ENCODE measurements at regions not wholly inside any gene's neighbourhood (a gene's known extent, or its start where the extent isn't known, plus 50 kb on each side); places are given as distances from the start of the nearest gene placed in this dataset.

DNA sequence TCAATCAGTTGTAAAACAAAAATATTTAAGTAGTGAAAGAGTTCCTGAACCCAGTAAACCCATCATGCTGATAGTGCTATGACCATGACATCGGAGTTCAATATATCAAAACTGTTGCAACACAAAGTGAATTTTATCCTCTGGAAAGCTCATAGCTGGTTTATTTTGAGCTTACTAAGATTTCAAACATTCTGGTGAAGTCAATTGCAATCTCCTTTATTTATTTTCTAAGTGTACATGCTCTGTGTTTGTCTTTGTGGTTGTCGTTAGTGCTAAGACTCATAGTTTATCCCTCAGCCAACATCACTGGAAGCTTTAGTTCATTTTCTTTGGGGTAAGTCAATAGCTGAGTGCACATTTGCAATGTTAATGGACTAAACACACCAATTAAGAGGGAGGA is 91.9 kb downstream of the QPCT start:
- DNase-seq (ENCODE audit: low read depth in 1 of 2, low spot score in 1 of 2) (no peak), FAIRE-seq (peak; percentile 70), ATAC-seq (no peak)
- WGBS (ENCODE audit: missing lambda C conversion rate), result 78% methylated on average over 2 of the region's 2 CpGs
- no peak for TF ChIP-seq HEYL (CRISPR knock-in tag; IDR thresholded peaks at IDR 0.05)
- TF ChIP-seq NR3C1 (IDR thresholded peaks at IDR 0.05), result no peak
- TF ChIP-seq, protein P1, sequence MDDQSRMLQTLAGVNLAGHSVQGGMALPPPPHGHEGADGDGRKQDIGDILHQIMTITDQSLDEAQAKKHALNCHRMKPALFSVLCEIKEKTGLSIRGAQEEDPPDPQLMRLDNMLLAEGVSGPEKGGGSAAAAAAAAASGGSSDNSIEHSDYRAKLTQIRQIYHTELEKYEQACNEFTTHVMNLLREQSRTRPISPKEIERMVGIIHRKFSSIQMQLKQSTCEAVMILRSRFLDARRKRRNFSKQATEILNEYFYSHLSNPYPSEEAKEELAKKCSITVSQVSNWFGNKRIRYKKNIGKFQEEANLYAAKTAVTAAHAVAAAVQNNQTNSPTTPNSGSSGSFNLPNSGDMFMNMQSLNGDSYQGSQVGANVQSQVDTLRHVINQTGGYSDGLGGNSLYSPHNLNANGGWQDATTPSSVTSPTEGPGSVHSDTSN (IDR thresholded peaks at IDR 0.05), result no peak
- TF ChIP-seq ZC3H11A (IDR thresholded peaks at IDR 0.05), result no peak
- TF ChIP-seq KDM5A (IDR thresholded peaks at IDR 0.05), result no peak
- no peak for TF ChIP-seq GATA3 (IDR thresholded peaks at IDR 0.05; ENCODE audit: borderline replicate concordance)
- no peak for TF ChIP-seq TP53 (CRISPR knock-in tag; IDR thresholded peaks at IDR 0.05)
- TF ChIP-seq CHD4 (IDR thresholded peaks at IDR 0.05; ENCODE audit: borderline replicate concordance), result no peak
- TF ChIP-seq, protein P2, sequence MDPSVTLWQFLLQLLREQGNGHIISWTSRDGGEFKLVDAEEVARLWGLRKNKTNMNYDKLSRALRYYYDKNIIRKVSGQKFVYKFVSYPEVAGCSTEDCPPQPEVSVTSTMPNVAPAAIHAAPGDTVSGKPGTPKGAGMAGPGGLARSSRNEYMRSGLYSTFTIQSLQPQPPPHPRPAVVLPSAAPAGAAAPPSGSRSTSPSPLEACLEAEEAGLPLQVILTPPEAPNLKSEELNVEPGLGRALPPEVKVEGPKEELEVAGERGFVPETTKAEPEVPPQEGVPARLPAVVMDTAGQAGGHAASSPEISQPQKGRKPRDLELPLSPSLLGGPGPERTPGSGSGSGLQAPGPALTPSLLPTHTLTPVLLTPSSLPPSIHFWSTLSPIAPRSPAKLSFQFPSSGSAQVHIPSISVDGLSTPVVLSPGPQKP (IDR thresholded peaks at IDR 0.05; ENCODE audit: low read depth, low read length), result no peak
- TF ChIP-seq FOSB (CRISPR knock-in tag; IDR thresholded peaks at IDR 0.05), result no peak
- TF ChIP-seq CEBPB (IDR thresholded peaks at IDR 0.05), result no peak
- no peak for TF ChIP-seq JUNB (IDR thresholded peaks at IDR 0.05)
- TF ChIP-seq ESRRA (IDR thresholded peaks at IDR 0.05; ENCODE audit: borderline replicate concordance, low read length), result no peak
- no peak for TF ChIP-seq FOXS1 (CRISPR knock-in tag; IDR thresholded peaks at IDR 0.05)
- TF ChIP-seq, protein P3, sequence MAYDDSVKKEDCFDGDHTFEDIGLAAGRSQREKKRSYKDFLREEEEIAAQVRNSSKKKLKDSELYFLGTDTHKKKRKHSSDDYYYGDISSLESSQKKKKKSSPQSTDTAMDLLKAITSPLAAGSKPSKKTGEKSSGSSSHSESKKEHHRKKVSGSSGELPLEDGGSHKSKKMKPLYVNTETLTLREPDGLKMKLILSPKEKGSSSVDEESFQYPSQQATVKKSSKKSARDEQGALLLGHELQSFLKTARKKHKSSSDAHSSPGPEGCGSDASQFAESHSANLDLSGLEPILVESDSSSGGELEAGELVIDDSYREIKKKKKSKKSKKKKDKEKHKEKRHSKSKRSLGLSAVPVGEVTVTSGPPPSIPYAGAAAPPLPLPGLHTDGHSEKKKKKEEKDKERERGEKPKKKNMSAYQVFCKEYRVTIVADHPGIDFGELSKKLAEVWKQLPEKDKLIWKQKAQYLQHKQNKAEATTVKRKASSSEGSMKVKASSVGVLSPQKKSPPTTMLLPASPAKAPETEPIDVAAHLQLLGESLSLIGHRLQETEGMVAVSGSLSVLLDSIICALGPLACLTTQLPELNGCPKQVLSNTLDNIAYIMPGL (CRISPR knock-in tag; IDR thresholded peaks at IDR 0.05; ENCODE audit: borderline replicate concordance), result no peak
- TF ChIP-seq, protein P4, sequence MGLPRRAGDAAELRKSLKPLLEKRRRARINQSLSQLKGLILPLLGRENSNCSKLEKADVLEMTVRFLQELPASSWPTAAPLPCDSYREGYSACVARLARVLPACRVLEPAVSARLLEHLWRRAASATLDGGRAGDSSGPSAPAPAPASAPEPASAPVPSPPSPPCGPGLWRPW (IDR thresholded peaks at IDR 0.05), result no peak
- no peak for TF ChIP-seq RARB (CRISPR knock-in tag; IDR thresholded peaks at IDR 0.05)
- Histone ChIP-seq H3K9me3 (peaks cover 3% of the 10 kb centered on the region; the same call in 1 of the 3 replicates), H3K4me3 (no peak overlapping the region), H3K4me1 (no peaks in the 10 kb centered on the region), H3K4me2 (no peak overlapping the region), H3K27ac (no peak overlapping the region)
- CTCF ChIA-PET, result interaction anchor here (1.2 to 5.2 kb wide), 5 partner anchors 10 to 441 kb away, joined by 3 to 18 read pairs (median 7); no protein-coding TSS in a partner anchor
- POLR2A ChIA-PET, result no interaction called here

DNA sequence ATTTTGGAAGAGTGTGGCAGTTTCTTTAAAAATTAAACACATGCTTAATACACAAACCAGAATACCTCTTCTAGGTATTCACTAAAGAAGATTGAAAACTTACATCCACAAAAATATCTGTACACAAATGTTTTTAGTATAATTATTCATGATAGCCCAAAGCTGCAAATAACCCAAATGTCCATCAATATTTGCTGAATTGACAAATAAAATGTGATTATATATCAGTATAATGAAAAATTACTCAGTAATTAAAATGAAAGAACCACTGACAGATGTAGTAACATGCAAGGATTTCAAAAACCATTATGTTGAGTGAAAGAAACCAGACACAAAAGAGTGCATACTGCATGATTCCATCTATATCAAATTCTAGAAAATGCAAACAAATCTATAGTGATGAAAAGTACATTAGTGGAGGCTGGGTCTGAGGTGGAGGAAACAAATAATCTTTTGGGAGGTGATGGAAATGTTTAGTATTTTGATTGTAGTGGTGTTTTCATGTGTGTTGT is 94.8 kb downstream of the QPCT start:
- DNase-seq (ENCODE audit: low read depth in 1 of 2, low spot score in 1 of 2) (no peak), ATAC-seq (no peak), FAIRE-seq (no peak)
- H3K27ac ChIP-seq, result no peak overlapping the region
- H3K9me3 ChIP-seq, result peaks cover 5% of the 10 kb centered on the region; the same call in 1 of the 3 replicates
- no peak overlapping the region for H3K4me2 ChIP-seq
- POLR2A ChIA-PET, result no interaction called here
- H3K4me1 ChIP-seq, result no peaks in the 10 kb centered on the region
- CTCF ChIA-PET, result interaction anchor here (1.3 kb wide), 1 partner anchor 43 kb away, joined by 3 read pairs; no protein-coding TSS in a partner anchor
- no peak overlapping the region for H3K4me3 ChIP-seq
- TF ChIP-seq BHLHE40 (IDR thresholded peaks at IDR 0.05; ENCODE audit: low read depth, low read length), result no peak
- peak; percentile 94 for TF ChIP-seq MAFK (IDR thresholded peaks at IDR 0.05; ENCODE audit: partially characterized antibody)

DNA sequence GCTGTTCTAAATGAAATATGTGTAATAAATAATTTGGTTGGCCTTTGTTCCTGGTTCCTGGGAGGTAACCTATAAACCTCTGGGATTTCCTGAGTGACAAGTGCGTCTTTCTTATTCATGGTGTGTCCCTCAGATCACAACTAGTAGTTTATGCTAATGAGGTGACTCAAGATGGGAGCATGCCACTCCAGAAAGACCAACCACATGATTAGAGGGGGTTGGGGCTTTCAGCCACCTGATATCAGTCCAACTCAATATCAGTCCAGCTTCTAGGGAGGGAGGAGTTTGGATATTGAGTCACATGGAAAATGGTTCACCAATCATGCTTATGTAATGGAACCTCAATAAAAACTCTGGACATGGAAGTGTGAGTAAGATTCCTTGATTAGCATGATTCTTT is 96.6 kb downstream of the QPCT start:
- CTCF ChIA-PET, result interaction anchor here (0.6 to 0.7 kb wide), 2 partner anchors 27 to 392 kb away, joined by 3 read pairs; no protein-coding TSS in a partner anchor
- ATAC-seq, result no peak
- POLR2A ChIA-PET, result no interaction called here
- no peak overlapping the region for H3K4me3 ChIP-seq
- WGBS (ENCODE audit: missing lambda C conversion rate), result 65% methylated on average over 1 of the region's 1 CpG
- H3K9me3 ChIP-seq, result peaks cover 5% of the 10 kb centered on the region; the same call in 1 of the 3 replicates
- no peak overlapping the region for H3K27ac ChIP-seq
- FAIRE-seq, result no peak
- DNase-seq (ENCODE audit: low read depth in 1 of 2, low spot score in 1 of 2), result no peak
- H3K4me2 ChIP-seq, result no peak overlapping the region
- H3K4me1 ChIP-seq, result no peaks in the 10 kb centered on the region
- TF ChIP-seq, protein P1 (IDR thresholded peaks at IDR 0.05), result no peak
- TF ChIP-seq PHF8 (IDR thresholded peaks at IDR 0.05; ENCODE audit: borderline replicate concordance, low read depth) (no peak), CHD2 (IDR thresholded peaks at IDR 0.05; ENCODE audit: low read length, partially characterized antibody) (no peak), POLR2AphosphoS2 (conservative IDR thresholded peaks at IDR 0.05; ENCODE audit: low read length) (no peak), TFCP2L1 (CRISPR knock-in tag; IDR thresholded peaks at IDR 0.05) (no peak), HDAC2 (IDR thresholded peaks at IDR 0.05) (no peak)
- TF ChIP-seq, protein P5, sequence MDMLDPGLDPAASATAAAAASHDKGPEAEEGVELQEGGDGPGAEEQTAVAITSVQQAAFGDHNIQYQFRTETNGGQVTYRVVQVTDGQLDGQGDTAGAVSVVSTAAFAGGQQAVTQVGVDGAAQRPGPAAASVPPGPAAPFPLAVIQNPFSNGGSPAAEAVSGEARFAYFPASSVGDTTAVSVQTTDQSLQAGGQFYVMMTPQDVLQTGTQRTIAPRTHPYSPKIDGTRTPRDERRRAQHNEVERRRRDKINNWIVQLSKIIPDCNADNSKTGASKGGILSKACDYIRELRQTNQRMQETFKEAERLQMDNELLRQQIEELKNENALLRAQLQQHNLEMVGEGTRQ (IDR thresholded peaks at IDR 0.05), result no peak
- TF ChIP-seq, protein P6, sequence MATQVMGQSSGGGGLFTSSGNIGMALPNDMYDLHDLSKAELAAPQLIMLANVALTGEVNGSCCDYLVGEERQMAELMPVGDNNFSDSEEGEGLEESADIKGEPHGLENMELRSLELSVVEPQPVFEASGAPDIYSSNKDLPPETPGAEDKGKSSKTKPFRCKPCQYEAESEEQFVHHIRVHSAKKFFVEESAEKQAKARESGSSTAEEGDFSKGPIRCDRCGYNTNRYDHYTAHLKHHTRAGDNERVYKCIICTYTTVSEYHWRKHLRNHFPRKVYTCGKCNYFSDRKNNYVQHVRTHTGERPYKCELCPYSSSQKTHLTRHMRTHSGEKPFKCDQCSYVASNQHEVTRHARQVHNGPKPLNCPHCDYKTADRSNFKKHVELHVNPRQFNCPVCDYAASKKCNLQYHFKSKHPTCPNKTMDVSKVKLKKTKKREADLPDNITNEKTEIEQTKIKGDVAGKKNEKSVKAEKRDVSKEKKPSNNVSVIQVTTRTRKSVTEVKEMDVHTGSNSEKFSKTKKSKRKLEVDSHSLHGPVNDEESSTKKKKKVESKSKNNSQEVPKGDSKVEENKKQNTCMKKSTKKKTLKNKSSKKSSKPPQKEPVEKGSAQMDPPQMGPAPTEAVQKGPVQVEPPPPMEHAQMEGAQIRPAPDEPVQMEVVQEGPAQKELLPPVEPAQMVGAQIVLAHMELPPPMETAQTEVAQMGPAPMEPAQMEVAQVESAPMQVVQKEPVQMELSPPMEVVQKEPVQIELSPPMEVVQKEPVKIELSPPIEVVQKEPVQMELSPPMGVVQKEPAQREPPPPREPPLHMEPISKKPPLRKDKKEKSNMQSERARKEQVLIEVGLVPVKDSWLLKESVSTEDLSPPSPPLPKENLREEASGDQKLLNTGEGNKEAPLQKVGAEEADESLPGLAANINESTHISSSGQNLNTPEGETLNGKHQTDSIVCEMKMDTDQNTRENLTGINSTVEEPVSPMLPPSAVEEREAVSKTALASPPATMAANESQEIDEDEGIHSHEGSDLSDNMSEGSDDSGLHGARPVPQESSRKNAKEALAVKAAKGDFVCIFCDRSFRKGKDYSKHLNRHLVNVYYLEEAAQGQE (IDR thresholded peaks at IDR 0.05), result no peak

Data from A549 (cell line).